Memory B cell (primary cell): ENCODE measurements at regions not wholly inside any gene's neighbourhood (a gene's known extent, or its start where the extent isn't known, plus 50 kb on each side); places are given as distances from the start of the nearest gene placed in this dataset.

Source experiments
- ATAC-seq: fragments of 150-1000 bp; cut with Tn5 transposase; 2 replicates; pipeline ENCODE4 v1.10.0; 2021; ENCODE audit warnings: low read depth, mild to moderate bottlenecking, moderate library complexity
- DNase-seq, 2 donors: peaks; one replicate each; pipeline ENCODE4 v3.0.0; 2022; ENCODE audit warnings: low spot score in 2 of 2
- H3K27ac Mint-ChIP-seq: one replicate; pipeline ENCODE4 v1.8.0; 2022; ENCODE audit warnings: mild to moderate bottlenecking, moderate library complexity, mixed read lengths
- H3K27me3 Mint-ChIP-seq: one replicate; pipeline ENCODE4 v1.8.0; 2022; ENCODE audit warnings: mixed read lengths
- H3K36me3 Mint-ChIP-seq: one replicate; pipeline ENCODE4 v1.8.0; 2022; ENCODE audit warnings: mild to moderate bottlenecking, mixed read lengths
- H3K4me1 Mint-ChIP-seq: one replicate; pipeline ENCODE4 v1.8.0; 2022; ENCODE audit warnings: mixed read lengths
- H3K4me3 Mint-ChIP-seq: one replicate; pipeline ENCODE4 v1.8.0; 2022; ENCODE audit warnings: mild to moderate bottlenecking, moderate library complexity, mixed read lengths
- H3K9me3 Mint-ChIP-seq: one replicate; pipeline ENCODE4 v1.8.0; 2022; ENCODE audit warnings: mixed read lengths

DNA sequence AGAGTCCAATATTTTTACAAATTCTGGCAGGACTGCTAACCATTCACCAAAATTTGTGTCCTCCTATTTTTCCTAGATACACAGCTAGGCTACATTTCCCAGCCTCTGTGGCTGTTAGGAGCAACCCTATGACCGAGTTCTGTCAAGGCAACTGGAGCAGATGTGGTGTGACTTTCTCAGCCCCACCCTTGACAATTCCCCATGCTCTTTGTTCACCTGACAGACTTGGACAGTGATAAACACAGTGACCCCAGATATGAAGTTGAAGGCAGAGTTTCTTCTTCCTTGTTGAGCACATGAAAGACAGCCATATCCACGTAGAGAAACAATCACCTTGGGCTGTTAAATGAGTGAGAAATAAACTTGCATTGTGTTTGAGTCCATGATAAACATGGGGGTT lies 1162.1 kb downstream of the SORCS3 start:
- no peak overlapping the region for H3K27ac Mint-ChIP-seq
- ATAC-seq = no peak
- no peak overlapping the region for H3K4me3 Mint-ChIP-seq

DNA sequence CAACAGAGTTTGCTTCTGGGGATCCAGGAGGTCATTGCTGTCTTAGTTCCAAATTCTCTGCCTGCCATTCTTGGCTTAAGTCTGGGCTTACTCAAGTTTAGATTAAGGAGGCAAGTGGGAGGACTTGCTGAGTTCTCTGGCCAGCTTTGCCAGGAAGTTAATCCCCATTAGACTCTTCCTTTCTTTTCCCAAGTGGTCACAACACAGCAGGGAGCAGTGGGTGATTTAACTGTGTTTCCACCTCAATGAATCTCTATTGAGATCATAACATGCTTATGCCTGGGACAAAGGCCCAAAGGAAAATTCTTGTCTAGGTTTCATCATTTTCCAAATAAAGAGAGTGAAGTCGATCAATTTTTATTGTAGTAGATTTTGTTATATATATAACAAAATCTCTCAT lies 1159.6 kb downstream of the SORCS3 start:
- no peaks in the 10 kb centered on the region for H3K36me3 Mint-ChIP-seq
- H3K4me1 Mint-ChIP-seq = no peaks in the 10 kb centered on the region
- no peak for DNase-seq
- H3K27ac Mint-ChIP-seq = no peak overlapping the region
- H3K27me3 Mint-ChIP-seq = no peaks in the 10 kb centered on the region
- peaks cover 4% of the 10 kb centered on the region for H3K9me3 Mint-ChIP-seq
- no peak overlapping the region for H3K4me3 Mint-ChIP-seq
- no peak for ATAC-seq

More for the DNA sequence above, 1162.1 kb downstream of the SORCS3 start:
- no peaks in the 10 kb centered on the region for H3K4me1 Mint-ChIP-seq
- H3K36me3 Mint-ChIP-seq = no peaks in the 10 kb centered on the region
- H3K9me3 Mint-ChIP-seq = peaks cover 4% of the 10 kb centered on the region
- DNase-seq = no peak
- no peaks in the 10 kb centered on the region for H3K27me3 Mint-ChIP-seq

DNA sequence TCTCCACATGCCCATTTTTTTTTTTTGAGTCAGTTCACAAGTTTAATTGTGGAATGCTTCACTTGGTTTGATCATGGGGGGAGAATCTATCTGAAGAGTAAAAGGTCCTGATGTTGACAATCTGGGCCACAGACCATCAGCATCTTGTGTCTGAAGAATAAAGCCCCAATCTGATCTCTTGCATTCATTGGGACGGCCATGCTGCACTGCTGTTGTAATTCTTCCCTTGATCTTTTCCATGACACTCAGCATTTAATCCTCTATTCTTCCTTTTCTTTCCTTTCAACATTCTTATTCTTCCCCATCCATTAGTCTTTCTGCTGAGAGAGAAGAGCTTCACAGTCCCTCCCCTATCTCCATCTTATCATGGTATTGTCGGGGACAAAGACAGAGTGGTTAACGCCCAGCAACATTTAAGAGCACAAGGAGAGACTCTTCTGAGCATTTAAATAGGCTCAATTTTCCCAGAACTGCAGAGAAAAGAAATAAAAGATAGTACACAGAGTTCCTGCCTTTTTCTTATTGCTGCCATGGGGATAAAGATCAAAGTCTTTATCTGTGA lies 1157.3 kb downstream of the SORCS3 start:
- H3K36me3 Mint-ChIP-seq = no peaks in the 10 kb centered on the region
- ATAC-seq = no peak

DNA sequence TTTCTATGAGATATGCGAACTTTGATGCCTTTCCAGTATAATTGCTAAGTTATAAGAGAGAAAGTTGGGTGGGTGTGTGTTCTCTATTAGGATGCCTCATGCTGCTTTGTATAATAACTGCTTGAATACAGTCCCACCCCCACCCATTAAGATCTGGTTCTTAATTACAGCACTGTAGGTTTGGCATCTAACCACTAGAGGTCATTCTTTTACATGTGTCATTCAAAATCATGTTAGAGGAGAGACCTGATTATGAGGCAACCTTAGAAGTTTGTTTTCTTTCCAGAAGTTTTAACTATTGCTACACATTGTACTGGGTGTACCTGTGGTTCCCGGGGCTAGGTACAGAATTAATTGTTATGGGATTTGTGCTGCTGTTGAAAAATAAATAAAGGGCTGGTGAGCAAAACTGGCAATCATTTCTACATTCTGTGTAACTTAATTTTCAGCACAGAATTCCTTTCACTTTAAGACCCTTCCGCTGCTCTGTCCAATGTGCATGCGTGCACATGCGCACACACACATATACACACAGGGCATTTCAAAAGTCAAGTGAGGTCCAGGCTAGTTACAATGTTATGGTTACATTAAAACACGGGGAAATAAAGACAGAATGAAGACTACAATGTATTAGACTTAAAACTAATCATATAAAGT lies 1156.3 kb downstream of the SORCS3 start:
- Mint-ChIP-seq H3K36me3 (no peaks in the 10 kb centered on the region), H3K4me3 (no peak overlapping the region), H3K27me3 (no peaks in the 10 kb centered on the region), H3K4me1 (no peaks in the 10 kb centered on the region), H3K9me3 (peaks cover 4% of the 10 kb centered on the region), H3K27ac (no peak overlapping the region)
- DNase-seq (no peak), ATAC-seq (no peak)

More for the DNA sequence above, 1157.3 kb downstream of the SORCS3 start:
- no peaks in the 10 kb centered on the region for H3K4me1 Mint-ChIP-seq
- no peak overlapping the region for H3K27ac Mint-ChIP-seq
- no peaks in the 10 kb centered on the region for H3K27me3 Mint-ChIP-seq
- DNase-seq = no peak
- peaks cover 4% of the 10 kb centered on the region for H3K9me3 Mint-ChIP-seq
- no peak overlapping the region for H3K4me3 Mint-ChIP-seq

DNA sequence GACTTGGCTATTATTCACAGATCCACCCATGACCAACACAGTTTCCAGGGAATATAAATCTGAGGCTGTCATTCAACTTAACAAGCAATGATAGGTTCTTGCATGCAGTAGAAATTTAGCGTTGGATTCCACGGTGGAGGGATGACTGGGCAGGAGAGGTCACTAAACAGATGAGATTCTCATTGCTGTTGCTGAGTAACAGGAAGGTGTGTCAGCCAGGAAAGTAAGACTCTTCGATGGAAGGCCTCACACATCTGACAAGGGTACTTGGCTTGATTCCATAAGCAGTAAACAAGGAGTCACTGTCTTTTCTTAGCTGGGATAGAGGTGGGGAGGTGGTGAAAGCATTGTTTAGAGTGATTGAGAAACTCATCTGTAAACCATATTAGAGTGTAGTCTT lies 1152.0 kb downstream of the SORCS3 start:
- Mint-ChIP-seq H3K4me3 (no peak overlapping the region), H3K4me1 (no peaks in the 10 kb centered on the region), H3K27ac (no peak overlapping the region), H3K27me3 (no peaks in the 10 kb centered on the region), H3K9me3 (peaks cover under 1% of the 10 kb centered on the region), H3K36me3 (no peaks in the 10 kb centered on the region)
- ATAC-seq (no peak), DNase-seq (no peak)

DNA sequence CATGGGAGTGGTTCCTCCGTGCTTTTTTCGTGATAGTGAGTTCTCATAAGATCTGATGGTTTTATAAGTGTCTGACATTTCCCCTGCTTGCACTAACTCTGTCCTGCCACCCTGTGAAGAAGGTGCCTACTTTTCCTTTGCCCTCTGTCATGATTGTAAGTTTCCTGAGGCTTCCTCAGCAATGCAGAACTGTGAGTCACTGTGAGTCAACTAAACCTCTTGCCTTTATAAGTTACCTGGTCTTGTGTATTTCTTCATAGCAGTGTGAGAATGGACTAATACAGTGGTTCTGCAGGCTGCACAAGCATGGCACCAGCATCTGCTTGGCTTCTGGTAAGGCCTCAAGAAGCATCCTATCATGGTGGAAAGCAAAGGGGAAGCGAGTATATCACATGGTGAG lies 1144.6 kb downstream of the SORCS3 start:
- Mint-ChIP-seq H3K36me3 (peaks cover 1% of the 10 kb centered on the region), H3K4me1 (no peaks in the 10 kb centered on the region), H3K27me3 (no peaks in the 10 kb centered on the region), H3K9me3 (peaks cover 5% of the 10 kb centered on the region), H3K4me3 (no peak overlapping the region), H3K27ac (no peak overlapping the region)
- no peak for DNase-seq
- ATAC-seq = no peak

DNA sequence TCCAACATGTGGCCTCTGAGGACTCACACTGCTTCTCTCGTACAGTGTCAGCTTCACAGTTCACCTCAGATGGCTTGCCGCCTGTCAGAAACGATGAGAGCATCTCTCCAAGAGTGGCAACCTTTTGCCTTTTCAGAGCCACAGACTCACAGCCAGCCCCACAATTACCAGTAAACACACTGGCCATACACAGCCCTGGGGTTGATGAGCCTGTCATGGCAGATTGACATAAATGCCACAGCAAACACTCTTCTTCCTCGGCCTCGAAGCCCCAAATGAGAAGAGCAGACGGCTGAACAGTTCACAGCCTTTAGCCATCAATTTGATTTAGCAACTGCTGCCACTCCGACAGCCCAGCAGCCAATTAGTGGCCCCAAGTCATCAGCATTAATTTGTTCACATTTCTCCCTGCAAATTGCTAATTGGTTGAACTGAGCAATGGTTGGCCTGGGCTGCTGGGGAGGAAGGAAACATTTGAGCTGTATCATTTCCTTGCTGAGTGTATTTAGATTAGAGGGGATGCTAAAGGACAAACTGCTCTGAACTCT lies 1142.9 kb downstream of the SORCS3 start:
- no peaks in the 10 kb centered on the region for H3K27me3 Mint-ChIP-seq
- no peaks in the 10 kb centered on the region for H3K4me1 Mint-ChIP-seq
- H3K9me3 Mint-ChIP-seq = peaks cover 5% of the 10 kb centered on the region
- no peak overlapping the region for H3K27ac Mint-ChIP-seq
- no peak for DNase-seq
- no peak for ATAC-seq
- H3K36me3 Mint-ChIP-seq = peaks cover 1% of the 10 kb centered on the region
- H3K4me3 Mint-ChIP-seq = no peak overlapping the region

DNA sequence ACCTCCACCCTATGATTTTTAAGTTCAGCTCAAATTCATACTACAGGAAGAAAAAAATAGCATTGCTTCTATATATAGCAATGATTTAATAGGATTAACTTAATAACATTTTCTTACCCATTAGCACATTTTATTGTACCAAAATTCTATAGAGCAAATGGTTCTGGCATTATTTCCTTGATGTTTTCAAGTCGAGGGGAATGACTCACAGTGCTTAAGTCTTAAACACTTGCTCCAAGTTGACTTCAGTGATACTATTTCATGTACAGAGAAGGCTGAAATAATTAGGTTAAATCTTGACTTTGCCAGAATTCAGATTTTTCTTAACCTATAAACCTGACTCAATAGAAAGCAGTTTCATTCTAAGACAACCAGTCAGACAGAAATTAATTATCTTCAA lies 1133.8 kb downstream of the SORCS3 start:
- H3K27ac Mint-ChIP-seq = no peak overlapping the region
- no peak overlapping the region for H3K4me3 Mint-ChIP-seq
- no peaks in the 10 kb centered on the region for H3K9me3 Mint-ChIP-seq
- H3K4me1 Mint-ChIP-seq = no peaks in the 10 kb centered on the region
- H3K36me3 Mint-ChIP-seq = no peaks in the 10 kb centered on the region
- no peak for DNase-seq
- no peaks in the 10 kb centered on the region for H3K27me3 Mint-ChIP-seq
- ATAC-seq = no peak

DNA sequence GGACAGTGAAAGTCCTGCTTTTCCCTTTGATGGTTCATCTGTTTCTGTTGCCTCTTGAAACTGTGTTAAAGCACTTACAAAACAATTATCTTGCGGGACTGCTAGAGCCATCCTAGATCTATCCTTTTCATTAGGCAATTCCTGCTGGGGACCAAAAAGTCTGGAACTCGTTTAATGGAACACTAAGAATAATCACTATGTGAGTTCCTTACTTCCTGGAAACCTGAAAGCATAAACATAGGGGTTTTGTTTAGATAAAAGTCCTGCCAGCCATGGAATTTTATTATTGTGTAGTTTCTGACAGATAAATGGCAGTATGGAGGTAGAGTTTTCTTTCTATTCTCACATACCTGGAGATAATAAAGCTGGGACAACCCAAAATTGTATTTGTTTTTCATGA lies 1133.3 kb downstream of the SORCS3 start:
- Mint-ChIP-seq H3K27me3 (no peaks in the 10 kb centered on the region), H3K27ac (no peak overlapping the region), H3K4me3 (no peak overlapping the region), H3K4me1 (no peaks in the 10 kb centered on the region), H3K36me3 (no peaks in the 10 kb centered on the region), H3K9me3 (no peaks in the 10 kb centered on the region)
- no peak for ATAC-seq
- no peak for DNase-seq

DNA sequence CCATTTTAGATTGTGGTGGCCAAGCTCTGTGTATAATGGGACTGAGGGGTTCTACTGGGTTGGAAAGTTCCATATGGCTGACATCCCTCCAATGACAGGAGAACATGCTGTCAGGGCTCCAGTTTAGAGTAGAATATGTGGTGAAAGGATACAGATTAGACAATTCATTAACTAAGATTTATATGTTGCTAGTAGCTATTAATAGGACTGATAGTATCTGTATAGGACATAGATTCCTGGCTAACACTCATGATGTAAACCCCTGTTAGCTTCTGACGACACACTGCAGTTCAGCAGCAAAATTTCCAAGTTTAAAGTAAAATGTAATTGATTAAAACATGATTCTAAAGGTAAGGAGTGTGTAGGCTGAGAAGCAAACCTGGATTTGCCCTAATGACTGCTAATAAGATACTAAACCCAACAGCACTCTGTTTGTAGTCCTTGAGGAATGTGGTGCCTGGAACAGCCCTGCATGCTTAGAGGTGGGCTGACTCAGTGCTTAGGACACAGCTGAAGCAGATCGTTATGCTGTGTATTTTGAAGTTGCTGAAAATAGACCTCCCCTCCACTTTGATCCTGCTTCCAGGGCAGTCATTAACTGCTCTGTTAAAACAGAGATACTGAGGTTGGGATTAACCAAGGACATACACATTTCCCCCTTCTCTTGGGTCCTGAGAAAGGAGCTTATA lies 1129.6 kb downstream of the SORCS3 start:
- Mint-ChIP-seq H3K9me3 (peaks cover 1% of the 10 kb centered on the region), H3K36me3 (no peaks in the 10 kb centered on the region), H3K4me1 (no peaks in the 10 kb centered on the region), H3K27ac (no peak overlapping the region), H3K4me3 (no peak overlapping the region), H3K27me3 (no peaks in the 10 kb centered on the region)
- DNase-seq (no peak), ATAC-seq (no peak)

DNA sequence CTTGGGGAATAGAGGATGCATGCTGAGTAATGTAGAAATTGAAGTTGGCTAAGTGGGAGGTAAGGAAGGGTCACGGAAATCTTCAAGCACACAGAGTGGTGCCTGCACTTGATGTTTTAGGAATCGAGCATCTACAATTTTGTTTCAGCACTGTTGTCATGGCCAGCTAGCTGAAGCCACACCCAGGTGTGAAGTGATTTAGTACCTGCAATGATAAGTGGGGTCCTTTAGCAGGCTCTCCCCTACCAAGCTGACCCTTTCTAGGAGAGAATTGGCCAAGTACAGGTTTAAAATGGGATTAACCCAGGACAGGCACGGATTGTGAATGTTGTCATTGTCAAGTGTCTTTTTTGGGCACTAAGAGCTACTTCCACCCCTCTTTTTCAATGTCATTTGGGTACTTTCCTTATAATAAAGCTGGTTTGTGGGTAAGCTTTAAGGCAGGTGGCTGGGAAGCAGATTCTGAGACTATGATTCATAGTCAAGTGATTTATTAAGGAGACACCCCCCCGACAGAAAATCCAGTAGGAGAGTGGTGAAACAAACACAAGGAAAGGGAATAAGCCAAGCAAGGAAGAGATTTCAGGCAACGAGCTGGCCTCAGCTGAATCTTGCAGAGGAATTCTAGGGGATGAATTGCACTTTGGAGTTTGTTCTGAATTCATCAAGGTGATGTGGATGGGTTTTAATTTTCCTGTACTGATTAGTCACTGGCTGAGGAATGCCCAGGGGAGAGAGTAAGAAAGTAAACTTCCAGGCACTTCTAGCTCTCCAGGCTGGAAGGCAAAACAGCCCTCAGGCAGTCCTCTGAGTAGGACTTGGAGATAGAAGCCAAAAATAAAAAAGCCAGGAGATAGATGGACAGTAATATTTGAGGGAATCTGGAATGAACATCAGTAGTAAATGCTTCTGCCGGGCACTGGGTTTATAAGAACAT lies 1128.4 kb downstream of the SORCS3 start:
- H3K27ac Mint-ChIP-seq = no peak overlapping the region
- H3K4me3 Mint-ChIP-seq = no peak overlapping the region
- peaks cover 1% of the 10 kb centered on the region for H3K9me3 Mint-ChIP-seq
- DNase-seq (no peak), ATAC-seq (no peak)
- H3K4me1 Mint-ChIP-seq = no peaks in the 10 kb centered on the region
- H3K27me3 Mint-ChIP-seq = no peaks in the 10 kb centered on the region
- no peaks in the 10 kb centered on the region for H3K36me3 Mint-ChIP-seq

DNA sequence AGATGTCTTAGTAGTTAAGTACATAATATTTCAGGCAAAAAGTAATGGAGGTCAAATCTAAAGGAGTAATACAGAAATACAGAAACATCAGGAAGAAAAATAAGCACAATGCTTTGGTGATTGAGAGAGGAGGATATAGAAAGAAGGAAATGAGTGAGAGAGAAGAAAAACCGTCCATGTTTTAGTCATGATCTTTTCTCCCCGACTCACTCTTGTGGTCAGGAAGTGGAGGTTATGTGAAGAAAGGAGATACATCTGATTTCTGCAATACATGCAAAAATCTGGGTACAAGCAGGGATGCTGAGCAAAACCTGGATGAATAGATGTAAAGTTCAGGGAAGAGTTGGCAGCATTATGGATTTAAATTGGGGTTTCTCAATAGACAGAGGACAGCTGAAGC lies 1122.5 kb downstream of the SORCS3 start:
- Mint-ChIP-seq H3K4me3 (no peak overlapping the region), H3K4me1 (no peaks in the 10 kb centered on the region), H3K36me3 (no peaks in the 10 kb centered on the region), H3K27ac (no peak overlapping the region), H3K9me3 (peaks cover 2% of the 10 kb centered on the region), H3K27me3 (no peaks in the 10 kb centered on the region)
- DNase-seq (no peak), ATAC-seq (no peak)

DNA sequence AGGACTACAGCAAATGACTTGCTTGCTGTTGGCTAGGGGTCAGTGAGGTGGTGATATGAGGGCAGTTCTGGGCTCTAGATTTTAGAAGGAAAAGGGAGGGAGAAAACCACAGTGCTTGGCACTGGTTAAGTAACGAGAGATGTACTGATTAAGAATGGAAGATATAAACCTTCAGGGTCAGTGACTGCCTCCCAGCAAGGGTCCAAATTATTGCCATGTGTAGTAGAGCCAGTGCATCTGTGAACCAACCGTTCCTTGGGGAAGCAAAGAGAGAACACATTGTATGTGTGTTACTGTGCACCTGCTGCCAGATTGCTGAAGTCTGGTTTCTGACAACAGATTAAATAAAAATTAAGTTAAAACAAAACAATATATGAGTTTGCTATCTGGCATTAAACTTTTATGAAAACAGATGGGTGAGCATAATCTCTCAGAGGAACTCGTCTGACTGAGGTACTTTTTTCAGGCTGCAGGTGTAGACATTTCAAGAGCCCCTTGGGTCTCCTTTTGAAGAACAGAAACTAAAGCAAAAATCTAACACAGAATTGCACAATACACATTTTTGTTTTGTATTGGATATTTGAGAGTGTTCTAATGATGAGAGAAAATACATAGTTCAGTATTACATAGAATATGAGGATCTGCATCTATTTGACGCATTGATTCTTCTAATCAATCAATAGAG lies 1120.6 kb downstream of the SORCS3 start:
- ATAC-seq = no peak
- Mint-ChIP-seq H3K27ac (no peak overlapping the region), H3K4me3 (no peak overlapping the region), H3K27me3 (no peaks in the 10 kb centered on the region), H3K4me1 (no peaks in the 10 kb centered on the region), H3K36me3 (no peaks in the 10 kb centered on the region), H3K9me3 (peaks cover 2% of the 10 kb centered on the region)
- DNase-seq = no peak
